Common myeloid progenitor, CD34-positive (primary cell): ENCODE measurements at regions not wholly inside any gene's neighbourhood (a gene's known extent, or its start where the extent isn't known, plus 50 kb on each side); places are given as distances from the start of the nearest gene placed in this dataset.

ENCODE experiments used
- CTCF ChIA-PET: fragments of 350-600 bp; sonication (Branson Sonifier 250); formaldehyde crosslinking; loops from one replicate; lab custom pipeline; 2021; ENCODE audit warnings: antibody characterized with exemption; lab: Charles Lee
- POLR2A ChIA-PET: fragments of 350-600 bp; sonication (Branson Sonifier 250); formaldehyde crosslinking; loops from one replicate; lab custom pipeline; 2021; ENCODE audit warnings: antibody characterized with exemption; lab: Charles Lee
- DNase-seq, 3 donors: peaks; one replicate each; pipeline versions ENCODE4 v3.0.0 to v3.0.0-alpha.2; 2013
- H3K27ac ChIP-seq, 2 experiments: 1 replicate in 1 of 2; 2 replicates in 1 of 2; pipeline ENCODE4 v1.7.0; 2013; ENCODE audit warnings: inconsistent platforms in 2 of 2, low read length in 2 of 2, mild to moderate bottlenecking in 2 of 2, low read depth in 1 of 2, moderate library complexity in 1 of 2; ENCODE audit not compliant: severe bottlenecking in 2 of 2, insufficient read depth in 1 of 2, poor library complexity in 1 of 2
- H3K27me3 ChIP-seq, 5 experiments: replicated peaks in 2 of 5; 1 replicate in 3 of 5; 2 replicates in 2 of 5; pipeline versions ENCODE4 v1.6.1 to v1.7.0; 2013; ENCODE audit warnings: low read length in 4 of 5, mild to moderate bottlenecking in 2 of 5, moderate library complexity in 2 of 5, inconsistent platforms in 1 of 5; ENCODE audit not compliant: insufficient read depth in 5 of 5, control insufficient read depth in 4 of 5
- H3K36me3 ChIP-seq, 4 experiments: 1 replicate in 2 of 4; 2 replicates in 2 of 4; pipeline versions ENCODE4 v1.6.1 to v1.7.0; 2013; ENCODE audit warnings: low read length in 3 of 4, control low read depth in 1 of 4, mild to moderate bottlenecking in 1 of 4; ENCODE audit not compliant: control insufficient read depth in 4 of 4, insufficient read depth in 4 of 4
- H3K4me1 ChIP-seq, 4 experiments: 1 replicate in 3 of 4; 2 replicates in 1 of 4; pipeline versions ENCODE4 v1.6.1 to v1.7.1; 2013; ENCODE audit warnings: low read length in 3 of 4, mild to moderate bottlenecking in 3 of 4, control low read depth in 1 of 4, inconsistent platforms in 1 of 4, moderate library complexity in 1 of 4; ENCODE audit not compliant: control insufficient read depth in 4 of 4, insufficient read depth in 4 of 4; ENCODE audit errors: control extremely low read depth in 1 of 4
- H3K4me3 ChIP-seq, 7 experiments: 1 replicate in 4 of 7; 2 replicates in 3 of 7; pipeline versions ENCODE4 v1.5.1 to v1.7.0; 2013; ENCODE audit warnings: mild to moderate bottlenecking in 7 of 7, low read length in 6 of 7, moderate library complexity in 6 of 7, inconsistent platforms in 2 of 7, low read depth in 2 of 7, control low read depth in 1 of 7; ENCODE audit not compliant: insufficient read depth in 4 of 7, control insufficient read depth in 1 of 7; ENCODE audit errors: extremely low read depth in 1 of 7
- H3K9me3 ChIP-seq, 5 experiments: 1 replicate in 4 of 5; 2 replicates in 1 of 5; pipeline versions ENCODE4 v1.6.1 to v1.7.1; 2013; ENCODE audit warnings: low read length in 4 of 5, mild to moderate bottlenecking in 2 of 5, inconsistent platforms in 1 of 5, low read depth in 1 of 5, moderate library complexity in 1 of 5; ENCODE audit not compliant: control insufficient read depth in 4 of 5, insufficient read depth in 2 of 5; ENCODE audit errors: control extremely low read depth in 1 of 5
- WGBS: methylation state at CpG from one replicate; pipeline ENCODE4 v1.1.5; 2013; ENCODE audit not compliant: insufficient coverage; 5-methylcytosine and 5-hydroxymethylcytosine counted together

DNA sequence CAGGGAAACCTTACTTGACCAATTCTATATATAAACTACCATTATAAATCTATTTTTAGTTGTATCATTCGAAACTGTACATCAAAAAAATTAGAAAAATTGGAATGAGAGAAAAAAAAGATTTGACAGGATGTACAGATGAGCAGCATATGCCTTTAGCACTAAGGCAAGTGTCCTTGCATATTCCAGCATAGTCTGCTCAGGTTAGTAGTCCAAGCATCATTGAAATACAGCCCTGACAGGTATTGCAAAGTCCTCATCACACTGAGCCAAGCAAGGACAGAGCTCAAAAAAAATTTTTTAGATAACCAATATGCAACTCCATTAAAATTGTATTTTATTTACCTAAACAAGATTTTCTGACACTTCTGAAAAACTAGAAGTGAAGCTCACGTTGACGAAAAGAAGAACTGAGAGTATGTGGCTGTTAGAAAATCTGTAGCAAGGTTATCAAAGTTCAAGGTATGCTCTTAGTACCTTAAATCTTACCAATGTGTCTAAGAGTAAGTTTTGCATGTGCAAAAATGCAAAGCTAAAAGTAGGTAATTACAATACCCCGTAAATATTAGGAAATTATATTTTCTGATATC is 465.6 kb upstream of the ADGRL4 start:
- no peaks in the 10 kb centered on the region for H3K36me3 ChIP-seq
- H3K9me3 ChIP-seq: no peaks in the 10 kb centered on the region
- CTCF ChIA-PET: interaction anchor here (0.8 kb wide), 1 partner anchor 155 kb away, joined by 3 read pairs; no protein-coding TSS in a partner anchor
- H3K27me3 ChIP-seq: no peaks in the 10 kb centered on the region
- no peaks in the 10 kb centered on the region for H3K4me1 ChIP-seq
- POLR2A ChIA-PET: no interaction called here
- DNase-seq: no peak
- H3K27ac ChIP-seq: no peak overlapping the region
- no CpG with 5 or more reads among the region's 4 CpGs for WGBS
- H3K4me3 ChIP-seq: no peak overlapping the region

DNA sequence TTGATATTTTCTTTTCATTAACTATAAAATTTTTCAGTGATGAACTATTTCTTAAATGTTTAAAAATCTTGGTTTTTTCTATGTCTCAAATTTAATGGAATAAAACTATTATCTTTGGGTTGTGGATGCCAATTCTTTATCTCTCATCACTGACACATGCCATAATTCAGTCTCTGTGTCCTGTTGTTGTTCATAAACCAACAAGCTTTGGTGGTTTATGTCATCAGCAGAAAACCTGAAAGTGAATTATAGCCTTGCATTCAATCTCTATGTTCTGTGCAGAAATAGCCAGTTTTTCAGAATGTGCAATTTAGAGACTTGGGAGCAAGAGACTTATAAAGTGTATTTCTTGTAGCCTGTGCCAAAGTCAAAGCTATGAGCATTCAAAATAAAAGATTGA is 462.6 kb upstream of the ADGRL4 start:
- Histone ChIP-seq H3K4me3 (no peak overlapping the region), H3K36me3 (no peaks in the 10 kb centered on the region), H3K9me3 (no peaks in the 10 kb centered on the region), H3K27ac (no peak overlapping the region), H3K27me3 (no peaks in the 10 kb centered on the region), H3K4me1 (no peaks in the 10 kb centered on the region)
- ChIA-PET POLR2A (no interaction called here), CTCF (no interaction called here)
- no peak for DNase-seq

GRCh38 chr1:79460773-79461436 is 454.4 kb upstream of the ADGRL4 start:
- no peaks in the 10 kb centered on the region for H3K9me3 ChIP-seq
- ChIA-PET POLR2A (no interaction called here), CTCF (no interaction called here)
- no peak overlapping the region for H3K4me3 ChIP-seq
- no peaks in the 10 kb centered on the region for H3K36me3 ChIP-seq
- no peak overlapping the region for H3K27ac ChIP-seq
- DNase-seq: no peak
- WGBS: no CpG with 5 or more reads among the region's 3 CpGs
- H3K27me3 ChIP-seq: no peaks in the 10 kb centered on the region
- H3K4me1 ChIP-seq: no peaks in the 10 kb centered on the region

- H3K4me1 ChIP-seq: no peaks in the 10 kb centered on the region
- DNase-seq: no peak
- 100% methylated on average over 2 of the region's 5 CpGs for WGBS
- no peak overlapping the region for H3K4me3 ChIP-seq
- ChIA-PET POLR2A (no interaction called here), CTCF (no interaction called here)
- H3K27me3 ChIP-seq: peaks cover 0 to 1% (median 0%) of the 10 kb centered on the region in 5 experiments
- H3K9me3 ChIP-seq: no peaks in the 10 kb centered on the region
- no peaks in the 10 kb centered on the region for H3K36me3 ChIP-seq
- H3K27ac ChIP-seq: no peak overlapping the region
These were observed 451.2 kb upstream of the ADGRL4 start for GRCh38 chr1:79457562-79458224.

DNA sequence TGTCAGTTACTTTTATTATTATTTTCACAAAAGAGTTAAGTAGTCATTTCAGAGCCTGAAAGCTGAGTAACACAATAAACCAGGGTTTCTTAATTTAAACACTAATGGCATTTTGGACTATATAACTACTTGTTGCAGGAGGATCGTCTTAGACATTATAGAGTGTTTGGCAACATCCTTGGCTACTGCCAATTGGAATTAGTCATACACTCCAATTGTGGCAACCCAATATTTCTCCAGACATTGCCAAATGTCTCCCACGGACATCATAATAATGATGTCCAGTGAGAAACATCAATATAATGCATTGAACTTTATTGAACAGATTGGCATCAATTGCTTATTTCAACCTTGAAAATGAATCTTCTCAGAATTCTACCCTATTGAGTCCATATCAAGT is 441.9 kb upstream of the ADGRL4 start:
- H3K27ac ChIP-seq: no peak overlapping the region
- WGBS: 100% methylated on average over 1 of the region's 2 CpGs
- H3K9me3 ChIP-seq: no peaks in the 10 kb centered on the region
- DNase-seq: no peak
- H3K4me1 ChIP-seq: no peaks in the 10 kb centered on the region
- POLR2A ChIA-PET: no interaction called here
- H3K4me3 ChIP-seq: no peak overlapping the region
- CTCF ChIA-PET: no interaction called here
- no peaks in the 10 kb centered on the region for H3K27me3 ChIP-seq
- H3K36me3 ChIP-seq: no peaks in the 10 kb centered on the region

GRCh38 chr1:79441238-79441637 is 434.7 kb upstream of the ADGRL4 start:
- ChIA-PET POLR2A (no interaction called here), CTCF (interaction anchor here (0.6 to 1.2 kb wide), 2 partner anchors 15 to 1866 kb away, joined by 3 read pairs; no protein-coding TSS in a partner anchor)
- no peaks in the 10 kb centered on the region for H3K4me1 ChIP-seq
- no peak overlapping the region for H3K4me3 ChIP-seq
- 92% methylated on average over 2 of the region's 2 CpGs for WGBS
- H3K9me3 ChIP-seq: no peaks in the 10 kb centered on the region
- no peak for DNase-seq
- H3K36me3 ChIP-seq: no peaks in the 10 kb centered on the region
- no peaks in the 10 kb centered on the region for H3K27me3 ChIP-seq
- H3K27ac ChIP-seq: no peak overlapping the region

- H3K36me3 ChIP-seq: no peaks in the 10 kb centered on the region
- ChIA-PET CTCF (no interaction called here), POLR2A (no interaction called here)
These were observed 431.0 kb upstream of the ADGRL4 start for GRCh38 chr1:79437540-79437939.

More at GRCh38 chr1:79437540-79437939, 431.0 kb upstream of the ADGRL4 start:
- Histone ChIP-seq H3K4me1 (no peaks in the 10 kb centered on the region), H3K9me3 (no peaks in the 10 kb centered on the region), H3K27me3 (no peaks in the 10 kb centered on the region), H3K4me3 (no peak overlapping the region), H3K27ac (no peak overlapping the region)
- WGBS: 25% methylated on average over 2 of the region's 2 CpGs
- DNase-seq: no peak
